H1 (cell line): ENCODE measurements at regions not wholly inside any gene's neighbourhood (a gene's known extent, or its start where the extent isn't known, plus 50 kb on each side); places are given as distances from the start of the nearest gene placed in this dataset.

Source experiments
- ATF2 ChIP-seq: IDR thresholded peaks from 2 replicates; pipeline ENCODE4 v1.6.1; 2012; ENCODE audit warnings: low read length, inconsistent platforms
- EP300 ChIP-seq, 2 experiments: IDR thresholded peaks; 1 replicate in 1 of 2; 2 replicates in 1 of 2; pipeline ENCODE4 v1.6.1; 2011 to 2012; ENCODE audit warnings: low read depth in 2 of 2, low read length in 2 of 2, mild to moderate bottlenecking in 2 of 2, borderline replicate concordance in 1 of 2, inconsistent platforms in 1 of 2, moderate library complexity in 1 of 2
- GTF2F1 ChIP-seq: IDR thresholded peaks from 2 replicates; pipeline ENCODE4 v1.6.1; 2012; ENCODE audit warnings: low read depth, low read length, improper control_type of control experiment, borderline replicate concordance
- HDAC2 ChIP-seq, 2 experiments: fragments of 300-600 bp in 1 of 2; sonication (generic) in 1 of 2; IDR thresholded peaks; 2 replicates each; pipeline ENCODE4 v1.6.1; 2011 to 2012; ENCODE audit warnings: low read depth in 2 of 2, low read length in 2 of 2, mild to moderate bottlenecking in 2 of 2, moderate library complexity in 2 of 2, borderline replicate concordance in 1 of 2, inconsistent platforms in 1 of 2

GRCh38 chr6:43847741-43848630 lies 78.0 kb downstream of the VEGFA start (continued):
- no peak for TF ChIP-seq ATF2
- TF ChIP-seq EP300 (IDR thresholded peaks at IDR 0.05; ENCODE audit: borderline replicate concordance in 1 of 2, low read depth in 2 of 2, low read length in 2 of 2), result no peak
- TF ChIP-seq GTF2F1, result no peak
- TF ChIP-seq HDAC2 (IDR thresholded peaks at IDR 0.05; ENCODE audit: borderline replicate concordance in 1 of 2, low read depth in 2 of 2, low read length in 2 of 2), result no peak
